GM12878 (cell line): ENCODE measurements at regions not wholly inside any gene's neighbourhood (a gene's known extent, or its start where the extent isn't known, plus 50 kb on each side); places are given as distances from the start of the nearest gene placed in this dataset.

Source experiments
- ATAC-seq: fragments of 200-7000 bp; cut with Tn5 transposase; 3 replicates; pipeline ENCODE4 v1.9.1; 2020; ENCODE audit warnings: mild to moderate bottlenecking, moderate library complexity
- BruUV-seq: library from RNA; stranded (reverse); fragments of 400-500 nt; replicated peaks from 2 replicates; lab custom pipeline; 2021; lab: Mats Ljungman, UMichigan
- CTCF ChIA-PET: fragments of 300-600 bp; sonication (Branson Sonifier 250); formaldehyde crosslinking; extraction: SDS; loops from one replicate; lab custom pipeline; 2021; ENCODE audit warnings: inconsistent platforms; lab: Yijun Ruan, JAX
- POLR2A ChIA-PET: fragments of 350-600 bp; formaldehyde crosslinking; extraction: SDS; loops from one replicate; lab custom pipeline; 2021; ENCODE audit warnings: inconsistent platforms; lab: Charles Lee
- RAD21 ChIA-PET: fragments of 300-600 bp; sonication (Branson Sonifier 250); formaldehyde crosslinking; loops from one replicate; lab custom pipeline; 2023; ENCODE audit warnings: antibody characterized with exemption; ENCODE audit not compliant: unreplicated experiment; lab: Charles Lee
- SMC1A ChIA-PET: fragments of 300-600 bp; sonication (Branson Sonifier 250); formaldehyde crosslinking; loops from one replicate; lab custom pipeline; 2023; ENCODE audit not compliant: unreplicated experiment, uncharacterized antibody; lab: Charles Lee
- DNase-seq: peaks from one replicate; pipeline ENCODE4 v3.0.0-alpha.2; 2011; ENCODE audit warnings: low read depth, low spot score
- FAIRE-seq: peaks from 3 replicates; lab custom pipeline; 2011; peaks lifted over from hg19 to GRCh38; lab: Jason Lieb, UNC
- H2AFZ ChIP-seq: 2 replicates; pipeline ENCODE4 v1.6.0; 2011; ENCODE audit warnings: low read depth, low read length, control low read depth; ENCODE audit not compliant: control insufficient read depth
- H3K27ac ChIP-seq: 2 replicates; pipeline ENCODE4 v1.5.1; 2011; ENCODE audit warnings: control low read depth; ENCODE audit not compliant: control insufficient read depth, insufficient read depth
- H3K27me3 ChIP-seq, 2 experiments: replicated peaks in 1 of 2; 2 replicates each; pipeline versions ENCODE4 v1.6.0 to v1.6.1; 2011; ENCODE audit warnings: low read length in 1 of 2; ENCODE audit not compliant: control insufficient read depth in 2 of 2, insufficient read depth in 2 of 2
- H3K36me3 ChIP-seq, 2 experiments: 2 replicates each; pipeline ENCODE4 v1.5.1; 2011; ENCODE audit warnings: low read length in 1 of 2; ENCODE audit not compliant: control insufficient read depth in 2 of 2, insufficient read depth in 2 of 2
- H3K4me1 ChIP-seq: 2 replicates; pipeline ENCODE4 v1.6.1; 2011; ENCODE audit warnings: mild to moderate bottlenecking, low read length, moderate library complexity, mixed read lengths; ENCODE audit not compliant: control insufficient read depth, insufficient read depth
- H3K4me2 ChIP-seq: 2 replicates; pipeline ENCODE4 v1.6.0; 2011; ENCODE audit warnings: control low read depth; ENCODE audit not compliant: control insufficient read depth, insufficient read depth
- H3K4me3 ChIP-seq: fragments of 200-600 bp; sonication (generic); 2 replicates; pipeline ENCODE4 v1.5.1; 2016
- H3K79me2 ChIP-seq: 2 replicates; pipeline ENCODE4 v1.6.0; 2011; ENCODE audit warnings: low read length; ENCODE audit not compliant: control insufficient read depth, insufficient read depth
- H3K9ac ChIP-seq: 2 replicates; pipeline ENCODE4 v1.8.0; 2011; ENCODE audit warnings: low read length, control low read depth, mixed read lengths; ENCODE audit not compliant: control insufficient read depth, insufficient read depth
- H3K9me3 ChIP-seq: replicated peaks from 3 replicates; pipeline ENCODE4 v1.5.1; 2011; ENCODE audit warnings: mild to moderate bottlenecking, low read length; ENCODE audit not compliant: control insufficient read depth, insufficient read depth
- H4K20me1 ChIP-seq: 2 replicates; pipeline ENCODE4 v1.6.0; 2011; ENCODE audit not compliant: control insufficient read depth, insufficient read depth
- EED ChIP-seq: sonication (generic); IDR thresholded peaks from 2 replicates; pipeline ENCODE4 v1.6.1; 2016; ENCODE audit warnings: antibody characterized with exemption, low read depth
- HSF1 ChIP-seq: fragments of 150-350 bp; IDR thresholded peaks from 2 replicates; pipeline ENCODE4 v1.6.1; 2014; ENCODE audit warnings: mild to moderate bottlenecking, low read depth, low read length
- MYB ChIP-seq: fragments of 150-350 bp; IDR thresholded peaks from 2 replicates; pipeline ENCODE4 v1.6.1; 2014; ENCODE audit warnings: mild to moderate bottlenecking, low read depth, low read length, borderline replicate concordance
- RAD51 ChIP-seq: fragments of 450-650 bp; IDR thresholded peaks from 2 replicates; pipeline ENCODE4 v1.6.1; 2016; ENCODE audit warnings: moderate library complexity, mild to moderate bottlenecking, inconsistent platforms
- RCOR1 ChIP-seq: conservative IDR thresholded peaks from 2 replicates; pipeline ENCODE4 v1.6.1; 2012; ENCODE audit warnings: low read depth, low read length, improper control_type of control experiment
- RELA ChIP-seq: fragments of 450-650 bp; IDR thresholded peaks from 2 replicates; pipeline ENCODE4 v1.8.0; 2014; ENCODE audit warnings: borderline replicate concordance; ENCODE audit not compliant: partially characterized antibody
- ZBTB33 ChIP-seq: fragments of 450-650 bp; IDR thresholded peaks from 2 replicates; pipeline ENCODE4 v1.6.1; 2017; ENCODE audit warnings: mild to moderate bottlenecking
- ZSCAN29 ChIP-seq: fragments of 450-650 bp; IDR thresholded peaks from 2 replicates; pipeline ENCODE4 v1.6.1; 2017; ENCODE audit warnings: mild to moderate bottlenecking, moderate library complexity
- ZZZ3 ChIP-seq: IDR thresholded peaks from 2 replicates; pipeline ENCODE4 v1.6.1; 2011; ENCODE audit warnings: low read depth; ENCODE audit not compliant: control insufficient read depth, insufficient read length
- WGBS: methylation state at CpG from one replicate; pipeline ENCODE4 v1.1.6; 2016; ENCODE audit warnings: low lambda C conversion rate; ENCODE audit not compliant: insufficient replicate concordance, insufficient coverage; ENCODE audit errors: missing lambda C conversion rate; 5-methylcytosine and 5-hydroxymethylcytosine counted together
- in situ Hi-C: fragments of 300-500 bp; cut with MboI; formaldehyde crosslinking; loops from 9 replicates; pipeline ENCODE4 v1.14.3; 2018; ENCODE audit warnings: mixed read lengths
- intact Hi-C: fragments of 100-400 bp; cut with micrococcal nuclease; formaldehyde crosslinking; loops from one replicate; pipeline ENCODE4 v1.14.2; 2022; ENCODE audit not compliant: unreplicated experiment
- TF ChIP-seq, protein P1 (sequence below): fragments of 450-650 bp; IDR thresholded peaks from 2 replicates; pipeline ENCODE4 v1.6.1; 2017; ENCODE audit warnings: antibody characterized with exemption, mild to moderate bottlenecking, moderate library complexity

GRCh38 chr14:98959958-98960616, 311.9 kb downstream of the BCL11B start:
- Histone ChIP-seq H2AFZ (no peak overlapping the region), H3K4me1 (no peaks in the 10 kb centered on the region), H3K79me2 (no peaks in the 10 kb centered on the region), H3K36me3 (no peaks in the 10 kb centered on the region), H3K27ac (no peak overlapping the region), H3K9ac (no peak overlapping the region), H3K4me2 (no peak overlapping the region), H3K9me3 (no peaks in the 10 kb centered on the region; the same call in 2 of the 3 replicates), H3K27me3 (no peaks in the 10 kb centered on the region), H3K4me3 (no peak overlapping the region), H4K20me1 (no peaks in the 10 kb centered on the region)
- no peak for TF ChIP-seq MYB
- no peak for TF ChIP-seq ZSCAN29
- TF ChIP-seq RAD51 = no peak
- TF ChIP-seq ZZZ3 = no peak
- TF ChIP-seq HSF1 = no peak
- TF ChIP-seq EED = no peak
- ChIA-PET SMC1A (no interaction called here), CTCF (no interaction called here), POLR2A (no interaction called here), RAD21 (no interaction called here)
- FAIRE-seq (no peak), ATAC-seq (no peak), DNase-seq (no peak)
- in situ Hi-C loops = no loop called here
- BruUV-seq = no TSS peak
- WGBS = 29% methylated on average over 12 of the region's 12 CpGs
- intact Hi-C loops = no loop called here

DNA sequence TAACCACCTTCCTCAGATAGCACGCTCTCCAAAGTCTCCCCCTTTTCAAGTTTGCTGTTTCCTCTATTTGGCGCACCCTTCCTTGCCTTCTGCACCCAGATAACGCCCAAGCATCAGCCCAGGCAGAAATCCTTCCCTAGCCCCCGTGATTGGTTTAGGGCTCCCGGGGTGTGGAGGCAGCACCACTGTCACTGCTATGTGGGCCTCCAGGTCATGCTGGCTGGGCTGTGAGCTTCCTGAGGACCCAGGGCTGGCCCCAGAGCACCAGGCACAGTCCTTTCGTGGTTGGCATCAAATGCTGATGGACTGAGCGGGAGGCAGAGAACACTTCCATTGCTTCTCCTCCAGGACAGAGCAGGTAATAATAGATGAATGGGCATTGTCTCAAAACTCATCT, 311.4 kb downstream of the BCL11B start:
- Histone ChIP-seq H3K27me3 (no peaks in the 10 kb centered on the region), H3K79me2 (no peaks in the 10 kb centered on the region), H4K20me1 (no peaks in the 10 kb centered on the region), H3K9me3 (no peaks in the 10 kb centered on the region; the same call in 2 of the 3 replicates), H3K9ac (no peak overlapping the region), H3K4me1 (no peaks in the 10 kb centered on the region), H3K4me3 (no peak overlapping the region), H3K4me2 (no peak overlapping the region), H3K27ac (no peak overlapping the region), H3K36me3 (no peaks in the 10 kb centered on the region), H2AFZ (no peak overlapping the region)
- BruUV-seq = no TSS peak
- in situ Hi-C loops (no loop called here), intact Hi-C loops (no loop called here)
- POLR2A ChIA-PET = no interaction called here
- FAIRE-seq = no peak
- RAD21 ChIA-PET = no interaction called here
- SMC1A ChIA-PET = no interaction called here
- 8% methylated on average over 7 of the region's 7 CpGs for whole genome bisulfite sequencing
- CTCF ChIA-PET = no interaction called here
- no peak for DNase-seq
- no peak for ATAC-seq
- TF ChIP-seq RELA (no peak), ZBTB33 (no peak), RCOR1 (no peak)
- TF ChIP-seq, protein P1, sequence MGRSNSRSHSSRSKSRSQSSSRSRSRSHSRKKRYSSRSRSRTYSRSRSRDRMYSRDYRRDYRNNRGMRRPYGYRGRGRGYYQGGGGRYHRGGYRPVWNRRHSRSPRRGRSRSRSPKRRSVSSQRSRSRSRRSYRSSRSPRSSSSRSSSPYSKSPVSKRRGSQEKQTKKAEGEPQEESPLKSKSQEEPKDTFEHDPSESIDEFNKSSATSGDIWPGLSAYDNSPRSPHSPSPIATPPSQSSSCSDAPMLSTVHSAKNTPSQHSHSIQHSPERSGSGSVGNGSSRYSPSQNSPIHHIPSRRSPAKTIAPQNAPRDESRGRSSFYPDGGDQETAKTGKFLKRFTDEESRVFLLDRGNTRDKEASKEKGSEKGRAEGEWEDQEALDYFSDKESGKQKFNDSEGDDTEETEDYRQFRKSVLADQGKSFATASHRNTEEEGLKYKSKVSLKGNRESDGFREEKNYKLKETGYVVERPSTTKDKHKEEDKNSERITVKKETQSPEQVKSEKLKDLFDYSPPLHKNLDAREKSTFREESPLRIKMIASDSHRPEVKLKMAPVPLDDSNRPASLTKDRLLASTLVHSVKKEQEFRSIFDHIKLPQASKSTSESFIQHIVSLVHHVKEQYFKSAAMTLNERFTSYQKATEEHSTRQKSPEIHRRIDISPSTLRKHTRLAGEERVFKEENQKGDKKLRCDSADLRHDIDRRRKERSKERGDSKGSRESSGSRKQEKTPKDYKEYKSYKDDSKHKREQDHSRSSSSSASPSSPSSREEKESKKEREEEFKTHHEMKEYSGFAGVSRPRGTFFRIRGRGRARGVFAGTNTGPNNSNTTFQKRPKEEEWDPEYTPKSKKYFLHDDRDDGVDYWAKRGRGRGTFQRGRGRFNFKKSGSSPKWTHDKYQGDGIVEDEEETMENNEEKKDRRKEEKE = no peak
